WTC11 (cell line): ENCODE measurements at regions not wholly inside any gene's neighbourhood (a gene's known extent, or its start where the extent isn't known, plus 50 kb on each side); places are given as distances from the start of the nearest gene placed in this dataset.

ENCODE experiments used
- ATAC-seq: fragments of 200-7000 bp; cut with Tn5 transposase; 2 replicates; pipeline ENCODE4 v1.10.0; 2021; ENCODE audit warnings: mild to moderate bottlenecking, moderate library complexity
- CTCF ChIA-PET: fragments of 300-600 bp; sonication (Branson Sonifier 250); formaldehyde crosslinking; loops from one replicate; lab custom pipeline; 2021; ENCODE audit warnings: antibody characterized with exemption; lab: Charles Lee
- POLR2A ChIA-PET: fragments of 350-600 bp; sonication (Branson Sonifier 250); formaldehyde crosslinking; loops from one replicate; lab custom pipeline; 2021; ENCODE audit warnings: antibody characterized with exemption; lab: Charles Lee
- DNase-seq: peaks from one replicate; pipeline ENCODE4 v3.0.0; 2021; ENCODE audit warnings: low spot score
- H3K27ac Mint-ChIP-seq: 2 replicates; pipeline ENCODE4 v1.8.0; 2021; ENCODE audit warnings: mixed read lengths
- H3K27me3 Mint-ChIP-seq: 2 replicates; pipeline ENCODE4 v1.8.0; 2021; ENCODE audit warnings: low read depth, mild to moderate bottlenecking, moderate library complexity, mixed read lengths
- H3K36me3 Mint-ChIP-seq: 2 replicates; pipeline ENCODE4 v1.8.0; 2021; ENCODE audit warnings: mixed read lengths
- H3K4me1 Mint-ChIP-seq: 2 replicates; pipeline ENCODE4 v1.8.0; 2022; ENCODE audit warnings: mixed read lengths
- H3K4me3 Mint-ChIP-seq: 2 replicates; pipeline ENCODE4 v1.8.0; 2021; ENCODE audit warnings: mild to moderate bottlenecking, moderate library complexity, mixed read lengths
- H3K9me3 Mint-ChIP-seq: 2 replicates; pipeline ENCODE4 v1.8.0; 2021; ENCODE audit warnings: mixed read lengths
- ETV6 ChIP-seq: sonication (generic); formaldehyde crosslinking; IDR thresholded peaks from 2 replicates; pipeline ENCODE4 v1.8.1; 2022; ENCODE audit warnings: mild to moderate bottlenecking, missing genetic modification reagents
- FOXP1 ChIP-seq: sonication (generic); formaldehyde crosslinking; IDR thresholded peaks from 2 replicates; pipeline ENCODE4 v1.8.0; 2022; ENCODE audit warnings: missing genetic modification reagents, mild to moderate bottlenecking, moderate library complexity, borderline replicate concordance
- JUN ChIP-seq: sonication (generic); formaldehyde crosslinking; IDR thresholded peaks from 2 replicates; pipeline ENCODE4 v1.8.0; 2023; ENCODE audit warnings: mild to moderate bottlenecking, missing genetic modification reagents
- KAT7 ChIP-seq: sonication (generic); formaldehyde crosslinking; IDR thresholded peaks from 2 replicates; pipeline ENCODE4 v1.8.1; 2023; ENCODE audit warnings: missing genetic modification reagents, mild to moderate bottlenecking, borderline replicate concordance
- MXD4 ChIP-seq: fragments of 250-450 bp; sonication (Bioruptor Pico); IDR thresholded peaks from 2 replicates; pipeline ENCODE4 v1.8.0; 2021; ENCODE audit warnings: mild to moderate bottlenecking, moderate library complexity, borderline replicate concordance
- MYBL2 ChIP-seq: sonication (generic); formaldehyde crosslinking; IDR thresholded peaks from 2 replicates; pipeline ENCODE4 v1.8.1; 2023; ENCODE audit warnings: mild to moderate bottlenecking, moderate library complexity, missing genetic modification reagents
- NR1H2 ChIP-seq: sonication (generic); formaldehyde crosslinking; IDR thresholded peaks from 2 replicates; pipeline ENCODE4 v1.9.0; 2021; ENCODE audit warnings: mild to moderate bottlenecking, moderate library complexity, missing genetic modification reagents
- NR3C1 ChIP-seq: sonication (generic); formaldehyde crosslinking; conservative IDR thresholded peaks from 2 replicates; pipeline ENCODE4 v1.8.1; 2023; ENCODE audit warnings: low read depth, mild to moderate bottlenecking, missing genetic modification reagents
- RORB ChIP-seq: fragments of 250-450 bp; sonication (Bioruptor Pico); IDR thresholded peaks from 2 replicates; pipeline ENCODE4 v1.9.0; 2021; ENCODE audit warnings: mild to moderate bottlenecking
- TCF7 ChIP-seq: sonication (generic); formaldehyde crosslinking; IDR thresholded peaks from 2 replicates; pipeline ENCODE4 v1.8.0; 2022; ENCODE audit warnings: mild to moderate bottlenecking, low read depth, missing genetic modification reagents, moderate library complexity
- ZNF232 ChIP-seq: sonication (generic); formaldehyde crosslinking; IDR thresholded peaks from 2 replicates; pipeline ENCODE4 v1.8.0; 2022; ENCODE audit warnings: mild to moderate bottlenecking, missing genetic modification reagents
- ZNF263 ChIP-seq: sonication (generic); formaldehyde crosslinking; IDR thresholded peaks from 2 replicates; pipeline ENCODE4 v1.8.1; 2022; ENCODE audit warnings: low read depth, mild to moderate bottlenecking, moderate library complexity, missing genetic modification reagents
- ZNF671 ChIP-seq: fragments of 250-450 bp; sonication (Bioruptor Pico); IDR thresholded peaks from 2 replicates; pipeline ENCODE4 v1.8.0; 2021; ENCODE audit warnings: mild to moderate bottlenecking
- TF ChIP-seq, protein P1 (sequence below): sonication (generic); formaldehyde crosslinking; IDR thresholded peaks from 2 replicates; pipeline ENCODE4 v1.8.1; 2023; ENCODE audit warnings: mild to moderate bottlenecking, moderate library complexity, missing genetic modification reagents
- TF ChIP-seq, protein P2 (sequence below): sonication (generic); formaldehyde crosslinking; IDR thresholded peaks from 2 replicates; pipeline ENCODE4 v1.8.0; 2022; ENCODE audit warnings: mild to moderate bottlenecking, missing genetic modification reagents
- TF ChIP-seq, protein P3 (sequence below): sonication (generic); formaldehyde crosslinking; IDR thresholded peaks from 2 replicates; pipeline ENCODE4 v1.8.1; 2023; ENCODE audit warnings: mild to moderate bottlenecking, missing genetic modification reagents
- TF ChIP-seq, protein P4 (sequence below): fragments of 250-450 bp; sonication (Bioruptor Pico); IDR thresholded peaks from 2 replicates; pipeline ENCODE4 v1.8.0; 2021; ENCODE audit warnings: mild to moderate bottlenecking
- TF ChIP-seq, protein P5 (sequence below): sonication (generic); formaldehyde crosslinking; IDR thresholded peaks from 2 replicates; pipeline ENCODE4 v1.8.0; 2023; ENCODE audit warnings: mild to moderate bottlenecking, missing genetic modification reagents
- TF ChIP-seq, protein P6 (sequence below): sonication (generic); formaldehyde crosslinking; IDR thresholded peaks from 2 replicates; pipeline ENCODE4 v1.8.1; 2022; ENCODE audit warnings: mild to moderate bottlenecking, moderate library complexity, missing genetic modification reagents
- TF ChIP-seq, protein P7 (sequence below): sonication (generic); formaldehyde crosslinking; IDR thresholded peaks from 2 replicates; pipeline ENCODE4 v1.8.1; 2023; ENCODE audit warnings: mild to moderate bottlenecking, missing genetic modification reagents
- TF ChIP-seq, protein P8 (sequence below): sonication (generic); formaldehyde crosslinking; IDR thresholded peaks from 2 replicates; pipeline ENCODE4 v1.8.0; 2022; ENCODE audit warnings: mild to moderate bottlenecking, missing genetic modification reagents
- TF ChIP-seq, protein P9 (sequence below): sonication (generic); formaldehyde crosslinking; IDR thresholded peaks from 2 replicates; pipeline ENCODE4 v1.8.1; 2022; ENCODE audit warnings: mild to moderate bottlenecking, missing genetic modification reagents, moderate library complexity, borderline replicate concordance

DNA sequence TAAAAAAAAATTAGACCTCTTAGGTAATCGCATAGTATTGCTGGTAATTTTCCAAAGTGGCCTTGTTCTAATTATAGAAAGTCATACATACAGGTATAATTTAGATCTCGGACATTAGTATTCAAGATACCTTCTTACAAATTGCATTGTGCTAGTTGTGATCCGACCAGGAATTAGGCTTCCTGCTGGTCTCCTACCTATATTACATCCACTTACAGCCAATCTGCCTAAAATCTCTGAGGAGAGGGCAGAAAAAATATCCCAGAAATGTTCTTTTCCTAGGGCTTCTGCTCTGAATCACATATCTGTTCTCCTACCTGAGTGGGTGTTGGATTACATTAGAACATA lies 314.7 kb upstream of the GULP1 start (continued):
- TF ChIP-seq, protein P1, sequence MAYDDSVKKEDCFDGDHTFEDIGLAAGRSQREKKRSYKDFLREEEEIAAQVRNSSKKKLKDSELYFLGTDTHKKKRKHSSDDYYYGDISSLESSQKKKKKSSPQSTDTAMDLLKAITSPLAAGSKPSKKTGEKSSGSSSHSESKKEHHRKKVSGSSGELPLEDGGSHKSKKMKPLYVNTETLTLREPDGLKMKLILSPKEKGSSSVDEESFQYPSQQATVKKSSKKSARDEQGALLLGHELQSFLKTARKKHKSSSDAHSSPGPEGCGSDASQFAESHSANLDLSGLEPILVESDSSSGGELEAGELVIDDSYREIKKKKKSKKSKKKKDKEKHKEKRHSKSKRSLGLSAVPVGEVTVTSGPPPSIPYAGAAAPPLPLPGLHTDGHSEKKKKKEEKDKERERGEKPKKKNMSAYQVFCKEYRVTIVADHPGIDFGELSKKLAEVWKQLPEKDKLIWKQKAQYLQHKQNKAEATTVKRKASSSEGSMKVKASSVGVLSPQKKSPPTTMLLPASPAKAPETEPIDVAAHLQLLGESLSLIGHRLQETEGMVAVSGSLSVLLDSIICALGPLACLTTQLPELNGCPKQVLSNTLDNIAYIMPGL (CRISPR knock-in tag) = no peak
- no peak for TF ChIP-seq ZNF671 (CRISPR knock-in tag)
- no peak for TF ChIP-seq ZNF232
- TF ChIP-seq, protein P2, sequence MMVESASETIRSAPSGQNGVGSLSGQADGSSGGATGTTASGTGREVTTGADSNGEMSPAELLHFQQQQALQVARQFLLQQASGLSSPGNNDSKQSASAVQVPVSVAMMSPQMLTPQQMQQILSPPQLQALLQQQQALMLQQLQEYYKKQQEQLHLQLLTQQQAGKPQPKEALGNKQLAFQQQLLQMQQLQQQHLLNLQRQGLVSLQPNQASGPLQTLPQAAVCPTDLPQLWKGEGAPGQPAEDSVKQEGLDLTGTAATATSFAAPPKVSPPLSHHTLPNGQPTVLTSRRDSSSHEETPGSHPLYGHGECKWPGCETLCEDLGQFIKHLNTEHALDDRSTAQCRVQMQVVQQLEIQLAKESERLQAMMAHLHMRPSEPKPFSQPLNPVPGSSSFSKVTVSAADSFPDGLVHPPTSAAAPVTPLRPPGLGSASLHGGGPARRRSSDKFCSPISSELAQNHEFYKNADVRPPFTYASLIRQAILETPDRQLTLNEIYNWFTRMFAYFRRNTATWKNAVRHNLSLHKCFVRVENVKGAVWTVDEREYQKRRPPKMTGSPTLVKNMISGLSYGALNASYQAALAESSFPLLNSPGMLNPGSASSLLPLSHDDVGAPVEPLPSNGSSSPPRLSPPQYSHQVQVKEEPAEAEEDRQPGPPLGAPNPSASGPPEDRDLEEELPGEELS = no peak
- TF ChIP-seq MXD4 (CRISPR knock-in tag) = no peak
- TF ChIP-seq, protein P3, sequence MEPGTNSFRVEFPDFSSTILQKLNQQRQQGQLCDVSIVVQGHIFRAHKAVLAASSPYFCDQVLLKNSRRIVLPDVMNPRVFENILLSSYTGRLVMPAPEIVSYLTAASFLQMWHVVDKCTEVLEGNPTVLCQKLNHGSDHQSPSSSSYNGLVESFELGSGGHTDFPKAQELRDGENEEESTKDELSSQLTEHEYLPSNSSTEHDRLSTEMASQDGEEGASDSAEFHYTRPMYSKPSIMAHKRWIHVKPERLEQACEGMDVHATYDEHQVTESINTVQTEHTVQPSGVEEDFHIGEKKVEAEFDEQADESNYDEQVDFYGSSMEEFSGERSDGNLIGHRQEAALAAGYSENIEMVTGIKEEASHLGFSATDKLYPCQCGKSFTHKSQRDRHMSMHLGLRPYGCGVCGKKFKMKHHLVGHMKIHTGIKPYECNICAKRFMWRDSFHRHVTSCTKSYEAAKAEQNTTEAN (CRISPR knock-in tag) = no peak
- TF ChIP-seq, protein P4, sequence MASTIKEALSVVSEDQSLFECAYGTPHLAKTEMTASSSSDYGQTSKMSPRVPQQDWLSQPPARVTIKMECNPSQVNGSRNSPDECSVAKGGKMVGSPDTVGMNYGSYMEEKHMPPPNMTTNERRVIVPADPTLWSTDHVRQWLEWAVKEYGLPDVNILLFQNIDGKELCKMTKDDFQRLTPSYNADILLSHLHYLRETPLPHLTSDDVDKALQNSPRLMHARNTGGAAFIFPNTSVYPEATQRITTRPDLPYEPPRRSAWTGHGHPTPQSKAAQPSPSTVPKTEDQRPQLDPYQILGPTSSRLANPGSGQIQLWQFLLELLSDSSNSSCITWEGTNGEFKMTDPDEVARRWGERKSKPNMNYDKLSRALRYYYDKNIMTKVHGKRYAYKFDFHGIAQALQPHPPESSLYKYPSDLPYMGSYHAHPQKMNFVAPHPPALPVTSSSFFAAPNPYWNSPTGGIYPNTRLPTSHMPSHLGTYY = no peak
- TF ChIP-seq RORB (CRISPR knock-in tag) = no peak
- TF ChIP-seq MYBL2 = no peak
- no peak for TF ChIP-seq FOXP1 (CRISPR knock-in tag)
- TF ChIP-seq KAT7 (CRISPR knock-in tag) = no peak

DNA sequence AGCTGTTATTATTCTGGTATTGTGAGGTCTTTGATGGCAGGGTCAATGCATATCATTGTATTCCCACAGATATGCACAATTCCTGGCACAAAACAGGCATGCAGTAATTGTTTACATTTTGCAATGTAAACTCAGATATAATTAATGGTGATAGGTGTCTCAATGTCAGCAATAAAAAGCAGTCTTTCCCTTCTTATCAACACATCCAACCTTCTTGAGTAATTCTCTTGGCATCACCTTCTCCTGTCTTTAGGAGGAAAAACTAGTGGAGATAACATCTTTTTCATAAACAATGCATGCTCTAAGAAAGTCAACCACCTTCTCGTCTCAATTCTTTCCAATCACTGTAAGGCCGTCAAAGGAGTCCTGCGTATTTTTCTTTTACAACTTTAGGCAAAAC lies 313.3 kb upstream of the GULP1 start:
- ChIA-PET POLR2A (no interaction called here), CTCF (no interaction called here)
- no peak overlapping the region for H3K4me3 Mint-ChIP-seq
- no peak for DNase-seq
- no peaks in the 10 kb centered on the region for H3K27me3 Mint-ChIP-seq
- no peaks in the 10 kb centered on the region for H3K36me3 Mint-ChIP-seq
- no peak overlapping the region; the same call in 1 of the 2 replicates for H3K27ac Mint-ChIP-seq
- ATAC-seq = no peak
- H3K9me3 Mint-ChIP-seq = no peaks in the 10 kb centered on the region
- peaks cover 36% of the 10 kb centered on the region for H3K4me1 Mint-ChIP-seq
- TF ChIP-seq, protein P2 = no peak
- TF ChIP-seq ZNF263 (CRISPR knock-in tag) (no peak), ETV6 (CRISPR knock-in tag) (no peak), NR3C1 (CRISPR knock-in tag) (no peak), JUN (CRISPR knock-in tag) (no peak), TCF7 (CRISPR knock-in tag) (no peak), NR1H2 (CRISPR knock-in tag) (no peak)
- TF ChIP-seq, protein P5, sequence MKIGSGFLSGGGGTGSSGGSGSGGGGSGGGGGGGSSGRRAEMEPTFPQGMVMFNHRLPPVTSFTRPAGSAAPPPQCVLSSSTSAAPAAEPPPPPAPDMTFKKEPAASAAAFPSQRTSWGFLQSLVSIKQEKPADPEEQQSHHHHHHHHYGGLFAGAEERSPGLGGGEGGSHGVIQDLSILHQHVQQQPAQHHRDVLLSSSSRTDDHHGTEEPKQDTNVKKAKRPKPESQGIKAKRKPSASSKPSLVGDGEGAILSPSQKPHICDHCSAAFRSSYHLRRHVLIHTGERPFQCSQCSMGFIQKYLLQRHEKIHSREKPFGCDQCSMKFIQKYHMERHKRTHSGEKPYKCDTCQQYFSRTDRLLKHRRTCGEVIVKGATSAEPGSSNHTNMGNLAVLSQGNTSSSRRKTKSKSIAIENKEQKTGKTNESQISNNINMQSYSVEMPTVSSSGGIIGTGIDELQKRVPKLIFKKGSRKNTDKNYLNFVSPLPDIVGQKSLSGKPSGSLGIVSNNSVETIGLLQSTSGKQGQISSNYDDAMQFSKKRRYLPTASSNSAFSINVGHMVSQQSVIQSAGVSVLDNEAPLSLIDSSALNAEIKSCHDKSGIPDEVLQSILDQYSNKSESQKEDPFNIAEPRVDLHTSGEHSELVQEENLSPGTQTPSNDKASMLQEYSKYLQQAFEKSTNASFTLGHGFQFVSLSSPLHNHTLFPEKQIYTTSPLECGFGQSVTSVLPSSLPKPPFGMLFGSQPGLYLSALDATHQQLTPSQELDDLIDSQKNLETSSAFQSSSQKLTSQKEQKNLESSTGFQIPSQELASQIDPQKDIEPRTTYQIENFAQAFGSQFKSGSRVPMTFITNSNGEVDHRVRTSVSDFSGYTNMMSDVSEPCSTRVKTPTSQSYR (CRISPR knock-in tag) = no peak
- TF ChIP-seq, protein P6, sequence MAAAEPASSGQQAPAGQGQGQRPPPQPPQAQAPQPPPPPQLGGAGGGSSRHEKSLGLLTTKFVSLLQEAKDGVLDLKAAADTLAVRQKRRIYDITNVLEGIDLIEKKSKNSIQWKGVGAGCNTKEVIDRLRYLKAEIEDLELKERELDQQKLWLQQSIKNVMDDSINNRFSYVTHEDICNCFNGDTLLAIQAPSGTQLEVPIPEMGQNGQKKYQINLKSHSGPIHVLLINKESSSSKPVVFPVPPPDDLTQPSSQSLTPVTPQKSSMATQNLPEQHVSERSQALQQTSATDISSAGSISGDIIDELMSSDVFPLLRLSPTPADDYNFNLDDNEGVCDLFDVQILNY (CRISPR knock-in tag) = no peak
- TF ChIP-seq, protein P7, sequence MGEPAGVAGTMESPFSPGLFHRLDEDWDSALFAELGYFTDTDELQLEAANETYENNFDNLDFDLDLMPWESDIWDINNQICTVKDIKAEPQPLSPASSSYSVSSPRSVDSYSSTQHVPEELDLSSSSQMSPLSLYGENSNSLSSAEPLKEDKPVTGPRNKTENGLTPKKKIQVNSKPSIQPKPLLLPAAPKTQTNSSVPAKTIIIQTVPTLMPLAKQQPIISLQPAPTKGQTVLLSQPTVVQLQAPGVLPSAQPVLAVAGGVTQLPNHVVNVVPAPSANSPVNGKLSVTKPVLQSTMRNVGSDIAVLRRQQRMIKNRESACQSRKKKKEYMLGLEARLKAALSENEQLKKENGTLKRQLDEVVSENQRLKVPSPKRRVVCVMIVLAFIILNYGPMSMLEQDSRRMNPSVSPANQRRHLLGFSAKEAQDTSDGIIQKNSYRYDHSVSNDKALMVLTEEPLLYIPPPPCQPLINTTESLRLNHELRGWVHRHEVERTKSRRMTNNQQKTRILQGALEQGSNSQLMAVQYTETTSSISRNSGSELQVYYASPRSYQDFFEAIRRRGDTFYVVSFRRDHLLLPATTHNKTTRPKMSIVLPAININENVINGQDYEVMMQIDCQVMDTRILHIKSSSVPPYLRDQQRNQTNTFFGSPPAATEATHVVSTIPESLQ = no peak
- TF ChIP-seq, protein P8, sequence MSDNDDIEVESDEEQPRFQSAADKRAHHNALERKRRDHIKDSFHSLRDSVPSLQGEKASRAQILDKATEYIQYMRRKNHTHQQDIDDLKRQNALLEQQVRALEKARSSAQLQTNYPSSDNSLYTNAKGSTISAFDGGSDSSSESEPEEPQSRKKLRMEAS (CRISPR knock-in tag) = no peak
- TF ChIP-seq, protein P9, sequence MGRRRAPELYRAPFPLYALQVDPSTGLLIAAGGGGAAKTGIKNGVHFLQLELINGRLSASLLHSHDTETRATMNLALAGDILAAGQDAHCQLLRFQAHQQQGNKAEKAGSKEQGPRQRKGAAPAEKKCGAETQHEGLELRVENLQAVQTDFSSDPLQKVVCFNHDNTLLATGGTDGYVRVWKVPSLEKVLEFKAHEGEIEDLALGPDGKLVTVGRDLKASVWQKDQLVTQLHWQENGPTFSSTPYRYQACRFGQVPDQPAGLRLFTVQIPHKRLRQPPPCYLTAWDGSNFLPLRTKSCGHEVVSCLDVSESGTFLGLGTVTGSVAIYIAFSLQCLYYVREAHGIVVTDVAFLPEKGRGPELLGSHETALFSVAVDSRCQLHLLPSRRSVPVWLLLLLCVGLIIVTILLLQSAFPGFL (CRISPR knock-in tag) = no peak
